ENCODE measurements at regions not wholly inside any gene's neighbourhood (a gene's known extent, or its start where the extent isn't known, plus 50 kb on each side); places are given as distances from the start of the nearest gene placed in this dataset.

DNA sequence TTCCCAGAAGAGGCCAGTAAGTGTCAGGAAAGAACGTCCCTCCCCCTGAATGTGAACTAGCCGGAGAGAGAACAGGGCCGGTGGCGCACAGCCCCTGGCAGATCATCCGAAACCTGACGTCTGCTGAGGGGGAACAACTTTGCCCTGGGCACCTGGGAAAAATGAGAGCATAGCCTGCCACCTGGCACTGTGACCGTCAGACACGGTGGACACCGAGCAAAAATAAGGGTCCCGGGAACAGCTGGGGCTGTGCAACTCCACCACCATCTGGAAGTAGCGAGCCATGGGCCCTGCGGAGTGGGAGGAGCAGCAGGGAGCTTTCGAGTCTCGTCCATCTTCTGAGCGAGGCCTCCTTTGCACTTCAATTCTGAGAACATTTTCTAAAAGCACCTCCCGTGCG lies 110.8 kb downstream of the EDN3 start:
- no peaks in the 10 kb centered on the region for H3K36me3 ChIP-seq
- no peaks in the 10 kb centered on the region for H3K9me3 ChIP-seq (replicated peaks)
- no peak for DNase-seq (ENCODE audit: low read depth in 1 of 2, low spot score in 2 of 2)
- peaks cover 13% of the 10 kb centered on the region for H3K27me3 ChIP-seq (replicated peaks)
- H3K4me1 ChIP-seq (replicated peaks) = no peaks in the 10 kb centered on the region
- H3K4me3 ChIP-seq = no peak overlapping the region
- H3K27ac ChIP-seq = no peak overlapping the region

DNA sequence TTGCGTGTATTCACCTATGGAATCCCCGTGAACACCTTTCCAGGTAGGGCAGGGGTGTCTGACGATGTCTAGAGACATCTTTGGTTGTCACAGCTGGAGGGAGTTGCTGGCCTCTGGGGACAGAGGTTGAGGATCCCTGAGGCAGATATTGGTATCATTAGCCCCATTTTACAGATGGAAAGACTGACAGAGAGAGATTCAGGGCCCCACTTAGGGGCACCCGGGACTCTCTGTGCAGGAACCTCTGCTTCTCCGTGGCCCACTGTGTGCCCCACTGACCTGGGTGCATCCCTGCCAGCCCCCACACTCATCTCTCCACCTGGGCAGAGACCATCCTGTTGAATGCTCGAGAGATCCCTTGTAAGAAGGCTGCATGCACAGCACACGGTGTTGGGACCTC lies 111.2 kb downstream of the EDN3 start:
- no peaks in the 10 kb centered on the region for H3K36me3 ChIP-seq
- H3K27ac ChIP-seq = no peak overlapping the region
- no peaks in the 10 kb centered on the region for H3K9me3 ChIP-seq (replicated peaks)
- no peaks in the 10 kb centered on the region for H3K4me1 ChIP-seq (replicated peaks)
- H3K4me3 ChIP-seq = no peak overlapping the region
- H3K27me3 ChIP-seq (replicated peaks) = peaks cover 12% of the 10 kb centered on the region
- no peak for DNase-seq (ENCODE audit: low read depth in 1 of 2, low spot score in 2 of 2)

DNA sequence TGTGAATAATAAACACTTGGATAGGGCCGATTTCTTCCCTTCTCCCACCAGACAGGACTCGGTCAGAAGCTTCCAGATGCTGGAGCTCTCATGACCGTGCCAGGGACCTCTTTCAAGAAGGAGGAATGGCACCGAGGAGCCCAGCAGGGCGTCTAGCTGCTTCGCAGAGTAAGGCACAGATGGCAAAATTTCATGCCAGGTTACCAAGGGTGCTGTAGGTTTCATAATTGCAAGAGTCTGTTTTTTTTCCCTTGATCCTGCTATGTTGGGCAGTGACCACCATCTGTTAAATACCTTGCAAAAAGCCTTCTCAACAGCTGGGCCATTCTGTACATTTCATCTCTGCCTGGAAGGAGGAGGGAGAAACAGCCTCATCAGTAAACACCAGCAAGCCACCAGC lies 111.8 kb downstream of the EDN3 start:
- no peaks in the 10 kb centered on the region for H3K9me3 ChIP-seq (replicated peaks)
- DNase-seq (ENCODE audit: low read depth in 1 of 2, low spot score in 2 of 2) = no peak
- H3K27ac ChIP-seq = no peak overlapping the region
- no peak overlapping the region for H3K4me3 ChIP-seq
- no peaks in the 10 kb centered on the region for H3K4me1 ChIP-seq (replicated peaks)
- H3K36me3 ChIP-seq = no peaks in the 10 kb centered on the region
- H3K27me3 ChIP-seq (replicated peaks) = peaks cover 9% of the 10 kb centered on the region

DNA sequence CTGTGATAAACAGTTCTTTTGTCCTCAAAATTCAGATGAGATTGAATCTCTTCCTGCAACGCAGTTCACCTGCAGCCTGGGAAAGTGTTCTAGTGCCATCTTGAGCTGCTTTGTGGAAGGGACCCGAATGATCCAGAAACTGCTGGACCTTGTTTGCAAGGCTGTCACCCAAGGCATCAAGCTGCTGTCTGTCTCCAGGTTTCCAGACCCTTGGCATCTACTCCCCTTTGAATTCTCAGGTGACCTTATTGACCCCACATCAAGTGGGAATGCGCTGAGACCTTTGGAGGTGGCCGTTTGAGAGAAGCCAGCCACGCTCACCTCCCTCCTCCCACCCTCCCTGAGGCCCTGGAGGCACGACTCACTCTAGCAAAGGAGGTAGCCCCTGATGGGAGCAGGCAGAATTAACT lies 112.5 kb downstream of the EDN3 start:
- no peak overlapping the region for H3K27ac ChIP-seq
- H3K27me3 ChIP-seq (replicated peaks) = peaks cover 3% of the 10 kb centered on the region
- H3K9me3 ChIP-seq (replicated peaks) = no peaks in the 10 kb centered on the region
- H3K4me1 ChIP-seq (replicated peaks) = no peaks in the 10 kb centered on the region
- no peak overlapping the region for H3K4me3 ChIP-seq
- H3K36me3 ChIP-seq = no peaks in the 10 kb centered on the region
- no peak for DNase-seq (ENCODE audit: low read depth in 1 of 2, low spot score in 2 of 2)

DNA sequence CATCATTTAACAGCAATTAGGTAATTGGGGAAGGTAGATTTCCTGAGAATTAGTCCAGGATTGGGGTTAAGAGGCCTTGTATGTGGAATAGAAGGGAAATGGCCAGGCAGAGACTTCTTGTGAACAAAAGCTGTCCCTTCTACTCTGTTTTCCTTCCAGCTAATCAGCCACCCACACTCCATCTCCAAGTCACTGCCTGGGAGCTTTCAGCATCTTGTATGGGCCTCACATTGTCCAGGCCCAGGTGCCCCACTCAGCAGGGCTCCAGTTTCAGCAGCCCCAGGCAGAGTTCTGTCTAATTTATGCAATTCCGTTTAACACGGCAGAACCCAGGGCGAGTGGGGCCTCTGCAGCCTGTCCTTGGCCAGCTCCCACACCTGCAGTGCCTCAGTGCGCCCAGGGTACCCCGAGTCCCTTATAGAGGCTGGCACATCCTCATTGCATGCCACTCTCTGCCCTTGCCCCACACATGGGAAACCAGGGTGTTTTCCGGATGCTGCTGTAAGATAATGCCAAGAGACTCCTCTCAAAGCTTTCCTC lies 113.0 kb downstream of the EDN3 start:
- DNase-seq (ENCODE audit: low read depth in 1 of 2, low spot score in 2 of 2) = no peak
- peaks cover 3% of the 10 kb centered on the region; the same call in 1 of the 2 replicates for H3K27me3 ChIP-seq (replicated peaks)
- no peaks in the 10 kb centered on the region for H3K9me3 ChIP-seq (replicated peaks)
- H3K36me3 ChIP-seq = no peaks in the 10 kb centered on the region
- H3K27ac ChIP-seq = no peak overlapping the region
- H3K4me1 ChIP-seq (replicated peaks) = no peaks in the 10 kb centered on the region
- H3K4me3 ChIP-seq = no peak overlapping the region

DNA sequence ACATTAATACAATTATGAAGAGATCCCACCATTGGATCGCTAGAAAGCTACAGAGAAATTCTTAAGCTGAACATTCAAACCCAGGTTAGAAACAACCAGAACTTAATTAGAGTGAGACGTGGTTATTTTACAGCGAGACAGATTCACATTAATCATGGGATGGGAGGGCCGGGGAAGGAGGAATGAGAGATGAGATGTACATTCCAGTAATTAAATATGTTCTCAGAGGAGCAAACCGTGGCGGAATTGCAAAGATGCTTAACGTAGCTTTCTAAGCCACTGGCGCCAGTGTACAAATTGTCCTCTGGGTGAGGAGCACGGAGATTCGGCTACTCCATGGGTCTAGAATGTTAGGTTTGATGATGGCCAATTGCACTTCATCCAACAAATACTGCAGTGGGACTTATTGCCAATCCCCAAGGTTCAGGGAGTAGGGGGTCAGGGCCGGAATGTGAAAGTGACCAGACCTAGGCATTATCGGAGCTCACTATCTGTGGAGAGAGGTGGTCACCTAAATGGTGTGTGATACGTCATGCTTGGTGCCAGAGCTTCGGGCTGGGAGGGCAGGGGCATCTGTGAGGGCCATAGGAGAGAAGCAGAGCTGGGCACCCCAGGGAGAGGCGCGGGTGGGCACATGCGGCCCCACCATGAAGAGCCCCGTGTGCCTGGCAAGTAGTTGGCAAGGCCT lies 114.7 kb downstream of the EDN3 start:
- Histone ChIP-seq H3K4me1 (replicated peaks) (no peaks in the 10 kb centered on the region), H3K4me3 (no peak overlapping the region), H3K9me3 (replicated peaks) (no peaks in the 10 kb centered on the region), H3K27me3 (replicated peaks) (peaks cover 3% of the 10 kb centered on the region), H3K36me3 (no peaks in the 10 kb centered on the region), H3K27ac (no peak overlapping the region)
- DNase-seq (ENCODE audit: low read depth in 1 of 2, low spot score in 2 of 2) = no peak

DNA sequence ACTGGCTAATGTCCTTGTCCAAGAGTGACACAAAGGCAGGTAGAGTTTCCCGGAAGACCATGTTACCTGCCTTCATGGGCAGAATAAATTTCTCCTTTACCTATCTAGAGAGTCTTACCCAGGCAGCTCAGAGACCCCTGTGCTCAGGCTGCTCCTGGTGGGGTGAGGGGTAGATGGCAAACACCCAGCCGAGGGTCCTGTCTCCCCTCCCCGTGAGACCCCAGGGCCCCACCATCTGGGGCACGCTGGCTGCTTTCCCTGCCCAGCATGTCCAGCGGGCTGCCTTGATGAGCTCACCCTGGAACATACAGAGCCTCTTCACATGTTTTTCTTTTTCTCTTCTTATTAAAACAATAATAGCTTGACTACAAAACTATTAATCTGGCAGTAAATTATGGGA lies 116.5 kb downstream of the EDN3 start:
- Histone ChIP-seq H3K36me3 (no peaks in the 10 kb centered on the region), H3K27ac (no peak overlapping the region), H3K27me3 (replicated peaks) (peaks cover 10% of the 10 kb centered on the region), H3K9me3 (replicated peaks) (no peaks in the 10 kb centered on the region), H3K4me3 (no peak overlapping the region), H3K4me1 (replicated peaks) (no peaks in the 10 kb centered on the region)
- DNase-seq (ENCODE audit: low read depth in 1 of 2, low spot score in 2 of 2) = no peak

DNA sequence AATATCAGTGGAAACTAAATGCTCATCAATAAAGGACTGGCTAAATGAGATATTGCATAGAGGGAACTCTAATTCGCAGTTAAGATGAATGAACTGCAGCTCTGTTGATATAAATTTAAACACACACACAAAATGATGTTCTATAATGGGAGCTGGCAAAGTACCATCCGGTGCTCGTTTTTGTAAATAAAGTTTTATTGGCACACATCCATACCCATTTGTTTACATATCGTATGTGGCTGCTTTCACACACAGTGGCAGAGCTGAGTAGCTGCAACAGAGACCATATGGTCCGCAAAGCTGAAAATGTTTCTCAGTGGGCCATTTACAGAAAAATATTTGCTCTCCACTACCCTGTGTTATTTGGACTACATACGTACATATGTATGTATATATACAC lies 120.7 kb downstream of the EDN3 start:
- H3K4me1 ChIP-seq (replicated peaks) = no peaks in the 10 kb centered on the region
- no peak overlapping the region for H3K27ac ChIP-seq
- H3K4me3 ChIP-seq = no peak overlapping the region
- H3K36me3 ChIP-seq = no peaks in the 10 kb centered on the region
- H3K27me3 ChIP-seq (replicated peaks) = peaks cover 9% of the 10 kb centered on the region; the same call in 1 of the 2 replicates
- no peaks in the 10 kb centered on the region for H3K9me3 ChIP-seq (replicated peaks)
- no peak for DNase-seq (ENCODE audit: low read depth in 1 of 2, low spot score in 2 of 2)

DNA sequence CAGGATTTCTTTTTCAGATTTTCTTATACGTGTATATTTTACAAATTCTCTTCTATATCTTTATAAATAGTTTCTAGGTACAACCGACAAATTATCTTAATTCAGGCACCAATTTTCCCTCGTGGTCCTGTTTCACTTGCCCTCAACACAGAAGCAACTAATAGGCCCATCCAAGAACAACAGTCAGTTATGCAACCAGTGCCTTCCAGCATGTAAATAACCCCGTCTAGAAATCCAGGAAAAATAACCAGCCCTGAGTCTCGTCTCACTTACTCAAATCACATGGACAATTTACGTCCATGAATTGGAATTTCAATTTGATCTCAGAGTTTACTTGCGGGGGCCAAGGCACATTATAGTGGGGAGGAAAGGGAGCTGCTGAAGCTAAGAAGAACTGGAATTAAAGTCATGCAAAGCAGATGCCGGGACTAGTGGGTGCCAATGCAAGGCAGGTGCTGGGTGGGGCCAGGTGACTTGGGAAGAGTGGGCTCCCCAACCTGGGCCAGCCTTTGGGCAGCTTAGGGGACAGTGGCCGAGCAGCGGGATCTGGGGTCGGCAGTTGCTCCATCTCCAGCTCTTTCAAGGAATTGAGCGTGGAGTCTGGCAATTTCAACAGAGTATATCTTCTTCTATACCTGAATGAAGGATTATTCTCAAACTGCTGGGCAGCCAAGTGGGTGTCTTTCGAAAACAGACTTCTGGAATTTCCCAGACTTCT lies 121.7 kb downstream of the EDN3 start:
- Histone ChIP-seq H3K4me3 (no peak overlapping the region), H3K4me1 (replicated peaks) (no peaks in the 10 kb centered on the region), H3K36me3 (no peaks in the 10 kb centered on the region), H3K9me3 (replicated peaks) (no peaks in the 10 kb centered on the region), H3K27ac (no peak overlapping the region), H3K27me3 (replicated peaks) (peaks cover 9% of the 10 kb centered on the region; the same call in 1 of the 2 replicates)
- DNase-seq (ENCODE audit: low read depth in 1 of 2, low spot score in 2 of 2) = no peak

DNA sequence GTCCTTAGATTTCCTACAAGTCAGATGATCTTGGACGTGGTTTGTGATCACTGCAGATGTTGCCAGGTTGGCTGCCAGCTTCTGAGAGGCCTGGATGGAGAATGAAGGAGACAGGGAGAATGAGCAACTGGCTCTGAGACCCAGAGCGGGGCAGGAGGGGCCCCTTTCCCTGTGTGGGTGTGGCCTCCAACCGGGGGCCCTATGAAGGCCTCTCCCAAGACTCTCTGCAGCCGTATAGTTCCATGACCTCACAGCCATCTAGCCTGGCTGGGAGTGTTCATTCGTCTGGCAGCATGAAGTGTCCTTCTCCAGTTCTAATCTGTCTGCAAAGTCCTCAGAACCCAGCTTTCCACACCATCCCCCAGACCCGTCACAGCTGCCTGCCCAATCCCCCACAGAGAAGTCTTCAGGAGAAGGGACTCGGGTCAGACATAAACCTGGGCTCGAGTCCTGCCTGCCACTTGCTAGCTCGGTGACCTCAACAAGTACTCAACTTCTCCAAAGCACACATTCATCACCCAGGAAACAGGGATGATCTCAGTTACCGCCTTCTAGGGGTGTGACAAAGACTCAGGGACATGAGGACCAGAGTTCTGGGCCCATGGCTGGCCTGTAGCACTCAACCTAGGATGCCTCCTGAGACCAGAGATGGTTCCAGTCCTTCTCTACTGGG lies 122.6 kb downstream of the EDN3 start:
- no peak overlapping the region for H3K4me3 ChIP-seq
- H3K36me3 ChIP-seq = no peaks in the 10 kb centered on the region
- H3K27ac ChIP-seq = no peak overlapping the region
- H3K4me1 ChIP-seq (replicated peaks) = no peaks in the 10 kb centered on the region
- no peaks in the 10 kb centered on the region for H3K9me3 ChIP-seq (replicated peaks)
- peaks cover 9% of the 10 kb centered on the region; the same call in 1 of the 2 replicates for H3K27me3 ChIP-seq (replicated peaks)
- no peak for DNase-seq (ENCODE audit: low read depth in 1 of 2, low spot score in 2 of 2)

DNA sequence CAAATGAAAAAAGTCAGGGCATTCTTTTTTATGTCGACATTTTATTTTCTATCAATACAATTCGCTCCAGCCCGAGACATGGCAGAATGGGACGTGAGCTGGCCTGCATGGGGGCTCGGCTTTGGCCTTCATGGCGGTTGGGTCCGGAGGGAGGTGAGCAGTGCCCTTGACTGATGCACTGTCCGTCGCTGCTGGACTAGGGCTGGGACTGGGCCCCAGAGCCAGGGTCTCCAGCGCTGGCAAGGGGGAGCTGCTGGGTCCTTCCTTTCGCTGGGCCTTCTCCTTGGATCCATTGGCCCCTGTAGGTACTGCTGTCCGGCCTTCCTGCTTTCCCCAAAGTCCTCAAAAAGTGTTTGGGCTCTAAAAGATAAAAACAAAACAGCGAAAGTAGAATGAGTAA lies 124.6 kb downstream of the EDN3 start:
- Histone ChIP-seq H3K4me1 (replicated peaks) (no peaks in the 10 kb centered on the region), H3K27ac (no peak overlapping the region)

DNA sequence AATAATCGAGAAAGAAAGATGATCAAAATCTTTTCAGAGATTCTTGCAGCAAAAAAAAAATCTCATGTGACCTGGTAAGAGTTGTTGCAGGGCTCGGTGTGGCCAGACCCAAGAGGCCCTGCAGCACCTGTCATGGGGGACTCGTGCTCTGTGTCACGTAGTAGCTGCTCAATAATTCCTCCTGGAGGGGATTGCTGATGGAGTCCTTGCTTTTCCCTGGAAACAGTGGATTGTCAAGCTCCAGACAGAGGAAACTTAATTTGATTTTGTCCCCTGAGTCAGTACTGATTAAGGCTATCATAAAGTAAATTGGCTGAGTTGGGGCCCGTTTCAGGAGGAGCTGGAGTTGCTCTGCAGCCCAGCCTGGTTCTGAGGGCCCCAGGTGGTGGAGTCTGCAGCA lies 125.2 kb downstream of the EDN3 start:
- Histone ChIP-seq H3K27me3 (replicated peaks) (0 out of 2 replicates have a peak, but pooled peaks cover 7% of the 10 kb centered on the region), H3K9me3 (replicated peaks) (no peaks in the 10 kb centered on the region), H3K27ac (no peak overlapping the region), H3K4me3 (no peak overlapping the region), H3K36me3 (no peaks in the 10 kb centered on the region), H3K4me1 (replicated peaks) (no peaks in the 10 kb centered on the region)
- DNase-seq (ENCODE audit: low read depth in 1 of 2, low spot score in 2 of 2) = no peak

More for the DNA sequence above, 124.6 kb downstream of the EDN3 start:
- Histone ChIP-seq H3K9me3 (replicated peaks) (no peaks in the 10 kb centered on the region), H3K4me3 (no peak overlapping the region), H3K27me3 (replicated peaks) (0 out of 2 replicates have a peak, but pooled peaks cover 9% of the 10 kb centered on the region), H3K36me3 (no peaks in the 10 kb centered on the region)
- DNase-seq (ENCODE audit: low read depth in 1 of 2, low spot score in 2 of 2) = no peak

DNA sequence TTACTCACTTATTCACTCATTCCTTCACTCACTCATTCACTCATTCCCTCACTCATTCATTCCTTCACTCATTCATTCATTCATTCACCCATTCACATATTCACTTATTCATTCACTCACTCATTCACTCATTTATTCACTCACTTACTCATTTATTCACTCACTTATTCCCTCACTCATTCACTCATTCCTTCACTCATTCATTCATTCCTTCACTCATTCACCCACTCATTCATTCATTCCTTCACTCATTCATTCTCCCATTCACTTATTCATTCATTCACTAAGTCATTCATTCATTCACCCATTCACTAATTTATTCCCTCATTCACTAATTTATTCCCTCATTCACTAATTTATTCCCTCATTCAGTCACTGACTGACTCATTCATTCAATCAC lies 127.6 kb downstream of the EDN3 start:
- no peaks in the 10 kb centered on the region for H3K9me3 ChIP-seq (replicated peaks)
- H3K4me3 ChIP-seq = no peak overlapping the region
- no peak overlapping the region for H3K27ac ChIP-seq
- H3K27me3 ChIP-seq (replicated peaks) = no peaks in the 10 kb centered on the region
- H3K4me1 ChIP-seq (replicated peaks) = no peaks in the 10 kb centered on the region
- no peaks in the 10 kb centered on the region for H3K36me3 ChIP-seq
- DNase-seq (ENCODE audit: low read depth in 1 of 2, low spot score in 2 of 2) = no peak

Measured in SJSA1 (cell line).